ENCODE measurements at regions not wholly inside any gene's neighbourhood (a gene's known extent, or its start where the extent isn't known, plus 50 kb on each side); places are given as distances from the start of the nearest gene placed in this dataset.

DNA sequence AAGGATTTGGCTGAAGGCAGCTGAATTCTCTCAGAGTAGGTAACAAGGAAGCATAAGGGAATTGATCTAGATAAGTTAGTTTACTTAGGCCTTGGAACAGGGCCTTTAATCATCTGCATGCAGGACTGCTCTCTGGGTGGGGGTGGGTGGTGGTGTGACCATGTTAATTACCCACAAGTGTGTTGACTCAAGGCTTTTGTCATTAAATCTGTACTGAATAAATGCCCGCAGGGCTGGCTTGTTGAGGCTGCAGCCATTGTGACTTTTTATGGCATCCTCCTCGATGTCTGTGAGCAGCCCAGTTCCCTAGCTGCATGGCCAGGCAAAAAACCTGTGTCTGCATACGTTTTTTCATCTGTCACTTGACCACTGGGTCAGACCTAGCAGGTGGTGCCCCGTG, 63.5 kb upstream of the ASCC3 start:
- TF ChIP-seq CTCF (conservative IDR thresholded peaks at IDR 0.05; ENCODE audit: low read length), result no peak
- no peak overlapping the region for H3K4me3 ChIP-seq (ENCODE audit: low read length)
- no peak for DNase-seq (ENCODE audit: low read depth)

GRCh38 chr6:100946021-100946540, 65.0 kb upstream of the ASCC3 start:
- no peak for DNase-seq (ENCODE audit: low read depth)
- TF ChIP-seq CTCF (conservative IDR thresholded peaks at IDR 0.05; ENCODE audit: low read length), result no peak
- no peak overlapping the region for H3K4me3 ChIP-seq (ENCODE audit: low read length)

DNA sequence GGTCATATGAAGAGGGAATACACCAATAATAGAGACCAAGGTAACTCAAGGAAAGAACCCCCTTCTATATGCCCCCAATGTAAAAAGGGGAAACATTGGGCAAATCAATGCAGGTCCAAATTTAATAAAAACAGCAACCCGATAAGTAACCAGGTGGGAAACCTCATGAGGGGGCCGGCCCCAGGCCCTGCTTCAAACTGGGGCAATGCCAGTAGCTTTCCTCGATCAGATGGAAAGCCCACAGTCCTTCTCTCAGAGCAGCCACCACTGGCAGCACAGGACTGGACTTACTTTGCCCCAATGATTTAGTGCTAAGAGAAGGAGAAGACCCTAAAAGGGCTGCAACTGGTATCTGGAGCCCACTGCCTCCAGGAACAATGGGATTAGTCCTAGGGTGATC, 65.6 kb upstream of the ASCC3 start:
- H3K4me3 ChIP-seq (ENCODE audit: low read length), result no peak overlapping the region
- no peak for DNase-seq (ENCODE audit: low read depth)
- TF ChIP-seq CTCF (conservative IDR thresholded peaks at IDR 0.05; ENCODE audit: low read length), result no peak

DNA sequence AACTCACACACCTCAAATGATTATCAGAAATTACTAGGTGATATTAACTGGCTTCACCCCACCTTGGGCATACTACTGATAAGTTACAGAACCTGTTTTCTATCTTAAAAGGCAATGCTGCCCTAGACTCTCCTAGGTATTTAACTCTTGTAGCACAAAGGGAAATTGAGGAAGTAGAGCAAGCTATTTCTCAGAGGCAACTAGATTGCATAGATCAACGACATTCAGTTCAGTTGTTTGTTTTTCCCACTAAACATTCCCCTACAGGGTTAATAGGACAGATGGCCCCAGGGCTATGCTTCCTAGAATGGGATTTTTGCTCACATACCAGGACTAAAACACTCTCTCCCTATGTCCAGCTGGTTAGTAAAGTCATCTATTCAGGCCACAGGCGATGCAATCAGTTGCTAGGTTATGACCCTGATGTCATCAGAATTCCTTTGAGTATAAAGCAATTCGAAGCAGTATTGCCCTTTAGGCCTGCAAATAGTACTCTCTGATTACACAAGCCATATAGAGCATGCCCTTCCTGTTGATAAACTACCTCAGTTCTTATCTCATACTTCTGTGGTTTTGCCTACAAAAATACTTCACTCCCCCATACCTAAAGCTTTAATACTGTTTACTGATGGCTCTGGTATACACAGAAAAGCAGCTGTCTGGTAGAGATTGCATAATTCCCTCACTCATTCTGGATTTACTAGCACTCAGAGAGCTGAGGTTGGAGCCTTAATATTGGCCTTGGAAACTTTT, 67.4 kb upstream of the ASCC3 start:
- peak; percentile 2 for DNase-seq (ENCODE audit: low read depth)
- H3K4me3 ChIP-seq (ENCODE audit: low read length), result no peak overlapping the region
- no peak for TF ChIP-seq CTCF (conservative IDR thresholded peaks at IDR 0.05; ENCODE audit: low read length)

- no peak for TF ChIP-seq CTCF (conservative IDR thresholded peaks at IDR 0.05; ENCODE audit: low read length)
- no peak for DNase-seq (ENCODE audit: low read depth)
- no peak overlapping the region for H3K4me3 ChIP-seq (ENCODE audit: low read length)
Measured at GRCh38 chr6:100952006-100952405, 70.9 kb upstream of the ASCC3 start.

GRCh38 chr6:100959280-100959679, 78.2 kb upstream of the ASCC3 start:
- TF ChIP-seq CTCF (conservative IDR thresholded peaks at IDR 0.05; ENCODE audit: low read length), result no peak
- no peak overlapping the region for H3K4me3 ChIP-seq (ENCODE audit: low read length)
- no peak for DNase-seq (ENCODE audit: low read depth)

GRCh38 chr6:100962466-100962865, 81.3 kb upstream of the ASCC3 start:
- no peak overlapping the region for H3K4me3 ChIP-seq (ENCODE audit: low read length)
- TF ChIP-seq CTCF (conservative IDR thresholded peaks at IDR 0.05; ENCODE audit: low read length), result no peak
- DNase-seq (ENCODE audit: low read depth), result no peak

All from AG10803 (cell line).